HG02938 (cell line): ENCODE measurements at regions not wholly inside any gene's neighbourhood (a gene's known extent, or its start where the extent isn't known, plus 50 kb on each side); places are given as distances from the start of the nearest gene placed in this dataset.

ENCODE experiments used
- ATAC-seq: cut with Tn5 transposase; IDR thresholded peaks from one replicate; pipeline ENCODE4 v1.9.1; 2021; ENCODE audit warnings: mild to moderate bottlenecking, moderate library complexity; ENCODE audit not compliant: unreplicated experiment

- ATAC-seq: no peak
Observed at GRCh38 chr12:60308366-60308991, 712.6 kb downstream of the SLC16A7 start.

- ATAC-seq: no peak
Observed at GRCh38 chr12:60311940-60312339, 716.1 kb downstream of the SLC16A7 start.

DNA sequence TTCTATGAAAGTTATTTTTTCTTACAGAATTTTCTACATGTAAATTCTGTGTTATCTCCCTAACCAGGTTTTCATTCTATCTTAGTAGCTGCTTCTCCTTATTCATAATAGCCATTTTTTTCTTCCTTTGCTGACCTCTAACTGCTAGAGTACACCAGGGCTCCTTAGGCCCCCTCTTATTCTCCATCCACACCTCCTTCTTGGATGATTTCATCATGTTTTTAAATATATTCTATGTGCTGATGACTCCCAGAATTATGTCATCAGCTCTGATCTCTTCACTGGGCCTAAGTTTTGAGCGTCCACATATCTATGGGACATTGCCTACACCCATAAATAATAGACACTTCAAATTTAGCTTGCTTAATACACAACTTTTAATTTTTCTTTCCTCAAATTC lies 721.5 kb downstream of the SLC16A7 start:
- no peak for ATAC-seq

DNA sequence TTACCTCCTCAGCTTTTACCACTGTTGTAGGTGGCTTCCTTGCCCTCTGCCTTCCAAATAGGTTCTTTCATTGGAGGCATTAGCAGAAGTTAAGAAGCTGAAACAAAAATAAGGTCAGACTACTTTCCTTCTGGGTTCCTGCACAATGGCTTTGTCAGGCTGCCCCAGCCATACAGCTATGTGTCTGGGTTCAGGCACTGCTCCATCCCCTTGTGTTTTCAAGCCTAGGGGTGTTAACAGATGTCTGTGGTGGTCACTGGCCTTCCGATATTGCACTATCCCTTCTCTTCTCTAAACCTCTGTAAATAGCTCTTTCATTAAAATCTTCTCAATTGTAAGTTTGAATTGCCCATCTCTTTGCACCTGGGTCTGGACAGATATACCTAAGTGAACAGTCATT lies 728.9 kb downstream of the SLC16A7 start:
- ATAC-seq: no peak

DNA sequence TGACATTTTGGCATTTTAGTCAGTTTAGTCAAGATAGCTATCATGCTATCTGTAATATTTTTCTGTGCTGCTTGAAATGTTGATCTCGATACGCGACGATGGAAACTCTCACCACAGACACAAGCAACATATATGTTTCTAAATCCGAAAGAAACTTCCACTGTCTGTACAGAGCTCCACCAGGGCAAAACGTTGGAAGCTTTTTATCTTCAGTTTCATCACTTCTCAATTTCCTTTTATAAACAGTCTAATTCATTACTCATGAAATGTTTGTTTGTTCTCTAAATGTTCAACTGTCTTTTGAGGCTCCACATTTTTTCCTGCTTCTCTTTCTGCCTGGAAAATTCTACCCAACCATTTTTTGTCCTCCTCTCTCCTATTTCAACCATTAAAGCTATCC lies 737.6 kb downstream of the SLC16A7 start:
- ATAC-seq: no peak

- ATAC-seq: no peak
Observed at GRCh38 chr12:60335745-60336144, 739.9 kb downstream of the SLC16A7 start.

DNA sequence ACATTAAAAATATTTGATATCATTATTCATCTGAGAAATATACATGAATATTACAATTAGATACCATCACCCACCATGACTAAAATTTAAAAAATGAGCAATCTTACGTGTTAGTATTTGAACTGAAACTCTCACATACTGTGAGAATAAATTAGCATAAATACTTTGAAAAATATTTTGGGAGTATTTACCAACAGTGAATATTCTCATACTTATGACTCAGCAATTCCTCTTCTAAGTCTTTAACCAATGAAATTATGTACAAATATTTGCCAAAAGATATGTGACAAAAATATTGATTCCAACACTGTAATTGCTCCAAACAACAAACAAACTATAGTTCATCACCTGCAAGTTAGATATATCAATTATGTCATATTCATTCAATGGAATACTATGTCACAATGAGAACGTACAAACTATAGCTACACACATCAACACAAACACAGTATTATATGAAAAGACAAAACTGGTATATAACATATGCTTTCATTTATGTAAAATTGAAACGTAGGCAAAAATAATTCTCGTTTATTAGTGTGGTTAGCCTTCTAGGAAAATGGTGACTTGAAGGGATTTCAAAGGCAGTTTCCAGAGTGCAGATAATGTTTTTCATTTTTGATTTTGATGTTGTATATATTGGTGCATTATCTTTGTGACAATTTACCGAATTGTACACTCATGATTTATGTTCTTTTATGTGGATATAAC lies 742.2 kb downstream of the SLC16A7 start:
- ATAC-seq: no peak

DNA sequence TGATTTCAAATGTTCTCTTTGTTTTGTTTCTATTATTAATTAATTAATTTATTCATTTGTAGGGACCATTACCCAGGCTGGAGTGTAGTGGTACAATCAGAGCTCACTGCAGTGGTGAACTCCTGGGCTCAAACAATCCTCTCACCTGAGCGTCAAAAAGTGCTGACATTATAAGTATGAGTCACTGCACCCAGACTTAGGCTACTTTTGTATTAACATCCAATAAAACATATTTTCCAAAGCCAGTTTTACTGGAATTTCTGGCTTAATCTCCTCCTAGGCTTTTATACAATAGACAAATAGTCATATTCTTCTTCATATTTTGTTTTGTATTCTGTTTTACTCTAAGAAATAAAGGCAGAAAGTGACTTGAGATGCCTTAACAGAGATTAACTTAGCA lies 749.6 kb downstream of the SLC16A7 start:
- no peak for ATAC-seq

GRCh38 chr12:60349232-60349978 lies 753.6 kb downstream of the SLC16A7 start:
- ATAC-seq: no peak

DNA sequence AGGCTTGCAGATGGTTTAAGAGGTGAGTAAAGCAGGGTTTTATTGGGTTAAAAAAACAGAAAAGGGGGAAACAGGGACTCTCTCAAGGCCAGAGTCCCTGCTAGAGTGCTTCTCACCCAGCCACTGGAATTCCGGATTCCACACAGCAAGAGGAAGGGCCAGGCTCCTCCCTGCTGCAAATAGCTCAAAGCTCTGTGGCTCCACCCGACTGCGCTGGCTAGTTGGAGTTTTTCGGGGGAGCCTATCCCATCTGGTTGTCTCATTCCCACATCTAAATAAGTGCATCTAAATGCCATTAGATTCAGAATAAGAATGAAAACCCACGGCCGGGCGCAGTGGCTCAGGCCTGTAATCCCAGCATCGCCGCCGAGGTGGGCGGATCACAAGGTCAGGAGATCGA lies 791.5 kb downstream of the SLC16A7 start:
- ATAC-seq: no peak

DNA sequence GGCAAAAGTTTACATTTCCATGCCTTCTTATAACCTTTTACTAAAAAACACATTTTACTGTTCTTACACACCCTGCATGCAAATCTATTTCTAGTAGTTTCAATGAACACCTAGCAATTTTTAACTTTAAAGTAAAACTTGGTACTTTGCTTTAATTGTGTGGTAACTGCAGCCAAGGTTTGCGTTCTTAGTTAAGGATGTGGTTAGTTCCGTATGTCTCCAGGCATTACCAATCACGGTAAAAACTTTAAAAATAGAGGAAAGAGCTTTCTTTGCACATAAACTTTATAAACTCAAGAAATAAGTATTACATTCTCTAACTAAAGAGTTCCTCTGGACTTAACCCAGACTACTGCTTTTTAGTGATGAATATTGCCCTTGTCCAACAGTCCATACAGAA lies 795.2 kb downstream of the SLC16A7 start:
- ATAC-seq: no peak

DNA sequence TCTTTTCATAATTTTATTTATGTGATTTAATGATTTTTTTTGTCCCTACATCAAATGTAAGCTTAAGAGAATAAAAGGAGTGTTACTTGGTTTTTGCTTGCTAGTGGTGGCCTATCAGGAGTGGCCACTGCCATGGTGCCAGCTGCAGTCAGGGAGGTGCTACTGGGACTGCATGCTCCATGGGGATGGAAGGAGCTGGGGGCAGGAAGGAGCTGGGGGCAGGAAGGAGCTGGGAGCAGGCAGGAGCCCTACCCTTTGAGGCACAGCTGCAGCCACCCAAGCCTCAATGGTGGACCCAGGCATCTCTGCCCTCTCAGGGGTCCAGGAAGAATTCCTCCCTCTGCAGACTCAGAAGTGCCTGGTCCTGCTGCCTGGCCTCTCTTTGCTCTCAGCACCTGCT lies 796.0 kb downstream of the SLC16A7 start:
- no peak for ATAC-seq

DNA sequence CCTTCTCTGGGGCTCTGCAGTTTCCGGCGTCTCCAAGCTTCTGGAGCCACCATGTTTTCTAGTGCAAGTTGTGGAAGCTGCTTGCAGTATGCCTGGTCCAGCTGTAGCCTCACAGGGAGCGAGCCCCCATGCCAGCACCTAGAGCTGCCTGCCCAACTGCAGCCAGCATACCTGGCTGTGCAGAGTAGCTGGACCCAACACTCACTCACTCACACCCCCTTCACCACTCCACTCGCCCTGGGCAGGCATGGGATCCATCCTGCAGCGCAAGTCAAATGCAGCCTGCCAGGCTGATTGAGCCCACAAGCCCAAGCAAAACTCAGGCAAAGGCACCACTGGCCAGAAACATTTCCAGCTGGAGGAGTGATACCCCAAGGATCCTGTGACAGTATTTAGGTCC lies 797.3 kb downstream of the SLC16A7 start:
- no peak for ATAC-seq

DNA sequence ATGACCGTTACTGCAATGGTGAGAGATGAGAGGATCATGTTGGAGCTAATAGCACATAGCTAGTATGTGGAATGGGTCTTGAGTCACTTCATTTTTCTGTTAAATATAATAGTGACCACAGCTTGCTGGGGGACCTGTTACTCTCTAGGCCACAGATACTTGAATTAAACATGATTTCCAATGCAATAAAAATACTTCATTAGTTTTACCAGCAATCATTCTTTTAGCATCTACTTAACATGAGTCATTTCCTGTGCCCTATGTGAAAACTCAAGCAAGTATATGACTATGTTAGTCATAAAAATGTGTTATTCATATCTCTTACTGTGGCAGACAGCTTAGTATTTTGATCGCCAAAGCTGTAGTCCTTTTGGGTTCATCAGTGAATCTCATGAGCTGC lies 798.8 kb downstream of the SLC16A7 start:
- no peak for ATAC-seq

DNA sequence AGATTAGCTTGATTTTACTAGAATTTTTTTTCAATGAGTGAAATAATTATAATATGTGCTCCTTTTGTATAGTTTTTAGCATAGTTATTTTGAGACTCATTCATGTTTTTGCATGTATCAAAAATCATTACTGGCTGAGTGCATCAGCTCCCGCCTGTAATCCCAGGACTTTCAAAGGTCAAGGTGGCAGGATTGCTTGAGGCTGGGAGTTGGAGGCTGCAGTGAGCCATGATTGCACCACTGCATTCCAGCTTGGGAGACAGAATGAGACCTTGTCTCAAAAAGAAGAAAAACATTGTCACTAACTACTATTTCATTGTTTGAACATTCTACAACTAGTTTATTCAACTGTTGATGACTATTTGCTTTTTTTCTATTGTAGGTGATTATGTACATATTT lies 802.7 kb downstream of the SLC16A7 start:
- no peak for ATAC-seq

- no peak for ATAC-seq
Observed at GRCh38 chr12:60399064-60399463, 803.2 kb downstream of the SLC16A7 start.

DNA sequence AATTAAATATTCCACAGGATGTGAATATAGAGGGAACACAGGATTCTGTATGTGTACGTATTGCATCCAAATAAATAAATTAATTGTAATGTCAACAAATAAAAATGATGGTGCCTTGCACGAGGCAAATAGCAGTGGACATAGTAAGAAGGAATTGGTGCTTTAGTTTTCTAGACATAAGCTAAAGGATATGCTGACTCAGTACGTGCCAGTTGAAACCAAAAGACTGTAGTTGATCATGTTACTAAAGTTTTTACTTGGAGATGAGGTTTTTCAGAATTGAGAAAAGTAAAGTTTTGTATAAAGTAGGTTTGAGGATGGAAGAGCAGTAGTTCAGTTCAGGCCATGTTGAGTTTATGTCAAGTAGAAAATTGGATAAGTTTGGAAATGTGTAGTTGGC lies 807.2 kb downstream of the SLC16A7 start:
- ATAC-seq: no peak

DNA sequence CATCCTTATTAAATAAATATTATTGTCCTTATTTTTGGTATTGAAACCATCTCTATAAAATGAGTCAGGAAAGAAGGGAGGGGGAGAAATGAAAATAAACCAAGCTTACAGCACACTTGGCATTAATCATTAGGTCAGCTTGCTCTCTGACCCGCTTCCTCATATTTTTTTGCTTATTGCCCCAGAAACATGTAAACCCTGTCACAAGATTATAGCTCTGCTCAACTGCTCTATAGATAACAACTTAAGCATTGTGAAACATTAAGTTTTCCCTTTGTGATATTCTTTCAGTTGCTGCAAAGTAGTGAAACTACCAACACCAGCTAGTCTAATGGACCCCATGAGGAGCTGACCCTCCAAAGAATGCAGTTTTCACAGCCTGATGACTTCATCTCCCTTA lies 819.5 kb downstream of the SLC16A7 start:
- ATAC-seq: no peak

DNA sequence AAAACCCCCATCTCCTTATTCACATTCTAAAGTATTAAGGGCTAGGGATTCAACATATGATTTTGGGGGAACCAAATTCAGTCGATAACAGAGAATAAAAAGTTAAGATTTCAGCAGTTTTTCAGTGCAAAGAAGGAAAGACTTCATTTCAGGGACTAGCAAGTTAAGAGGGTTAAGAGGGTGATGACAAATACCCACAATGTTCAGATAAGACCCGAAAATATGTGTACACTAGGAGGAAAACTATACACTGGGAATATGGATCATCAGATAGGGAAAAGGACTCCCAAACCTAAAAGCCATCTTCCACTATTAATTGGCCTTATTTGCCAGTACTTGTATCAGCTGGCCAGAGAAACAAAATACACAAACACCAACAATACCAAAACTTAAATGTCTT lies 824.2 kb downstream of the SLC16A7 start:
- no peak for ATAC-seq

DNA sequence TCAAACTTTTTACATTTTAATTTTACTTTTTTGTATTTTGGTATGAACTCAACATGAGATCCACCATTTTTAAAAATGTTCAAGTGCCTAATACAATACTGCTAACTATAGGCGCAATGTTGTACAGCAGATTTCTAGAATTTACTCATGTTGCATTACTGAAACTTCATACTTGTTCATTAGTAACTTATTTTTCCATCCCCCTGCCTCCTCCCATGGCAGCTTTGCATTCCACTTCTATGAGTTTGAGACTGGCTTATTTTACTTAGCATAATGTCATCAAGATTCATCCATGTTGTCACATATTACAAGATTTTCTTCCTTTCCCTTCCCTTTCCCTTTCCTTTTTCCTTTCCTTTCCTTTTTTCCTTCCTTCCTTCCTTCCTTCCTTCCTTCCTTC lies 825.9 kb downstream of the SLC16A7 start:
- no peak for ATAC-seq

DNA sequence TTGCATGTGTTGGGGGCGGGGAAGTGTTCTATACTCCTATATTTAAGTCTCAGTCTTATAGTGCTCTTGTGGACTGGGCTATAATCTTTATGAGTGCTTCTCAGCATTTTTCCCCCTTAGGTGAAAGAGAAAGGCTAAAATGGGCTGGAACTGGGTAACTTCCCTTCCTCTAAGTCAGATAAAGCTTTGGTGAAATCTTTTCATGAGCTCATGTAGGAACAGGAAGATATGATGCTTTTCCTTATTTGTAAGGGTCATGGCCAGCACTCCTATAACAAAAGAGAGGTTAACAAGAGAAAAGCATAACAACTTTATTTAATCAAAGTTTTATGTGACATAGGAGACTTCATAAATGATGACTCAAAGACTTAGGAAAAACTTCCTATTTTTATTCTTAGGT lies 841.5 kb downstream of the SLC16A7 start:
- ATAC-seq: no peak

DNA sequence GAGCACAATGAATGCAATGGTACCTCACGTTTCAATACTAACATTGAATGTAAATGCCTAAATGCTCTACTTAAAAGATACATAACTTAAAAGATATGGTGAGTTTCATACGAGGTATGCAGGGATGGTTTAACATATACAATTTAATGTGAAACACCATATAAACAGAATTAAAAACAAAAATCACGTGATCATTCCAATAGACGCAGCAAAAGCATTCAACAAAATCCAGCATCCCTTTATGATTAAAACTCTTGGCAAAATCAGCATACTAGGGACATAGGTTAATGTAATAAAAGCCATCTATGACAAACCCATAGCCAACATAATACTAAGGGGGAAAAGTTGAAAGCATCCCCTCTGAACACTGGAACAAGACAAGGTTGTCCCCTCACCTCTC lies 845.7 kb downstream of the SLC16A7 start:
- ATAC-seq: no peak
